ENCODE measurements at regions not wholly inside any gene's neighbourhood (a gene's known extent, or its start where the extent isn't known, plus 50 kb on each side); places are given as distances from the start of the nearest gene placed in this dataset.

DNA sequence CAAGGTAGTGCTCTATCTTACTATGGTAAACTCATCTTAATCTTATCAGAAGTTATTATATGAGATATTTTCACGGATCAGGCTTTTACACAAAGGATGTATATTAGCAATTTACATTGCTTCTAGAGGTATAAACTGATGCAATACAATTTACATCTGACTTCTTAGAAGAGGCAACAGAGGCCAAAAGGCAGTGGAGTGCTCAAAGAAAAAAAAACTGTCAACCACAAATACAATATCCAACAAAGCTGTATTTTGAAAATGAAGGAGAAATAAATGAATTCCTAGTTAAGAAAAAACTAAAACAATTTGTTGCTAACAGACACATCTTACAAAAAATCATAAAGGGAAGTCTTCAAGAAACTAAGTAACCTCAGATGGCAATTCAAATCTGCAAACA lies 1031.5 kb upstream of the CNTNAP5 start:
- in situ Hi-C loops (cut with HindIII; ENCODE audit: low pct_unique_long_range_greater_than_20kb, low sequenced_read_pairs), result no loop called here
- no peak for DNase-seq (ENCODE audit: low read depth in 1 of 2, low spot score in 1 of 2)
- no peak for TF ChIP-seq JUND (IDR thresholded peaks at IDR 0.05; ENCODE audit: low read depth)

DNA sequence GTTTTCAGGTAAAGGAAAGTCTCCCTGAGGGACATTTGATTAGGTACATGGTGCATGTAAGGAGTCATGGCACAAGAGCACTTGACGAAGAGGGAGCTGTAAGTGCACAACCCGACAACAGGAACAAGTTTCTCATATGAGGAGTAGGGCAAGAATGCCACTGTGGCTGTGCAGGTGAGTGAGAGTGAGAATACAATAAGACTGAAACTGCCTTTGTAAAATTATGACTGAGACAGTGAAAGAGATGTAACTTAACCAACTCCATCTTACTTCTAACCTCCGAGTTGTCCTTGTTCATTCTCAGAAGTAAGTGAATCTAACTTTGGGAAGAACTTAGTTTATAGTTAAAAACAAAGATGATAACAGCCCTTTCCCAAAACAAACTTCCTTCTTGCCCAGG lies 1025.8 kb upstream of the CNTNAP5 start:
- DNase-seq (ENCODE audit: low read depth in 1 of 2, low spot score in 1 of 2), result no peak
- in situ Hi-C loops (cut with HindIII; ENCODE audit: low pct_unique_long_range_greater_than_20kb, low sequenced_read_pairs), result no loop called here
- TF ChIP-seq JUND (IDR thresholded peaks at IDR 0.05; ENCODE audit: low read depth), result no peak

DNA sequence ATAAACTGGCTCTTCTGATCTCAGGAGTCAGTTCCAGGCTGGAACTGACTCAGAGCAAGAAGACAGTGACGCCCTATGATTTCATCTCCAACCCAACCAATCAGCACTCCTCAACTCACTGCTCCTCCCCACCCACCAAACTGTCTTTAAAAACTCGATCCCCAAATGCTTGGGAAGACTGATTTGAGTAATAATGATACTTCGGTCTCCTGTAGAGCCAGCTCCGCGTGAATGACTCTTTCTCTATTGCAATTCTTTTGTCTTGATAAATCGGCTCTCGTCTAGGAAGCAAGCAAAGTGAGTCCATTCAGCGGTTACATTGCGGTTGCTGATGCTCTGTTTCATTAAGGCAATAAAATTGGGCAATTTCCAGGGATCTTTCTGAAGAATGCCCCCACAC lies 1025.3 kb upstream of the CNTNAP5 start:
- no peak for TF ChIP-seq JUND (IDR thresholded peaks at IDR 0.05; ENCODE audit: low read depth)
- in situ Hi-C loops (cut with HindIII; ENCODE audit: low pct_unique_long_range_greater_than_20kb, low sequenced_read_pairs), result no loop called here
- no peak for DNase-seq (ENCODE audit: low read depth in 1 of 2, low spot score in 1 of 2)

- no peak for TF ChIP-seq JUND (IDR thresholded peaks at IDR 0.05; ENCODE audit: low read depth)
- no peak for DNase-seq (ENCODE audit: low read depth in 1 of 2, low spot score in 1 of 2)
- in situ Hi-C loops (cut with HindIII; ENCODE audit: low pct_unique_long_range_greater_than_20kb, low sequenced_read_pairs), result no loop called here
Measured at GRCh38 chr2:123002660-123003248, 1022.3 kb upstream of the CNTNAP5 start.

DNA sequence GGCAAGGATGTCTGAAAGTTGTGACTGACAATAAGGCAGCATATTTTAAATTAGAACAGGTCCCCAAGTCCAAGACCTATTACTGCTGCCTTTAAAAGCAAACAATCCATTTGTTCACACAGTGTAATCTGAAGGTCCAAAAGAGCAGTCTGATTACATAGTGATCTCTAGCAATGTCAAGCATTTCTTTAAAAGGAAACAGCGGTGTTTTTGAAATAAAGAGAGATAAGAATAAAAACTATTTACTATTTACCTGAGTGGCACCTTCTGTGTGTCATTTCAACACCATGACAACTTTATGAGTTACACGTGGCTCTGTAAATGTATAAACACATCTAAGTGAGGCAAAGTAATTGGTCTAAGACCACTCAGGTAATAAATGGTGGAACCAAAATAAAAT lies 1009.9 kb upstream of the CNTNAP5 start:
- no peak for DNase-seq (ENCODE audit: low read depth in 1 of 2, low spot score in 1 of 2)
- in situ Hi-C loops (cut with HindIII; ENCODE audit: low pct_unique_long_range_greater_than_20kb, low sequenced_read_pairs), result no loop called here
- TF ChIP-seq JUND (IDR thresholded peaks at IDR 0.05; ENCODE audit: low read depth), result no peak

DNA sequence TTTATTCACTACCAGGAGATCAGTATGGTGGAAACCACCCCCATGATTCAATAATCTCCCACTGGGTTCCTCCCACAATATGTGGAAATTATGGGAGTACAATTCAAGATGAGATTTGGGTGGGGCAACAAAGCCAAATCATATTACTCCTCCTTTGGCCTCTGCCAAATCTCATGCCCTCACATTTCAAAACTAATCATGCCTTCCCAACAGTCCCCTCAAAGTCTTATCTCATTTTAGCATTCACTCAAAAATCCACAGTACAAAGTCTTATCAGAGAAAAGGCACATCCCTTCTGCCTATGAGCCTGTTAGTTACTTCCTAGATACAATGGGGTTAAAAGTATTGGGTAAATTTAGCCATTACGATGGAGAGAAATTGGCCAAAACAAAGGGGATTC lies 989.5 kb upstream of the CNTNAP5 start:
- in situ Hi-C loops (cut with HindIII; ENCODE audit: low pct_unique_long_range_greater_than_20kb, low sequenced_read_pairs), result no loop called here
- TF ChIP-seq JUND (IDR thresholded peaks at IDR 0.05; ENCODE audit: low read depth), result no peak
- no peak for DNase-seq (ENCODE audit: low read depth in 1 of 2, low spot score in 1 of 2)

GRCh38 chr2:123036300-123036699 lies 988.8 kb upstream of the CNTNAP5 start:
- no peak for TF ChIP-seq JUND (IDR thresholded peaks at IDR 0.05; ENCODE audit: low read depth)
- in situ Hi-C loops (cut with HindIII; ENCODE audit: low pct_unique_long_range_greater_than_20kb, low sequenced_read_pairs), result no loop called here
- no peak for DNase-seq (ENCODE audit: low read depth in 1 of 2, low spot score in 1 of 2)

- in situ Hi-C loops (cut with HindIII; ENCODE audit: low pct_unique_long_range_greater_than_20kb, low sequenced_read_pairs), result no loop called here
- no peak for DNase-seq (ENCODE audit: low read depth in 1 of 2, low spot score in 1 of 2)
- no peak for TF ChIP-seq JUND (IDR thresholded peaks at IDR 0.05; ENCODE audit: low read depth)
Measured at GRCh38 chr2:123040506-123040905, 984.6 kb upstream of the CNTNAP5 start.

- no peak for TF ChIP-seq JUND (IDR thresholded peaks at IDR 0.05; ENCODE audit: low read depth)
- DNase-seq (ENCODE audit: low read depth in 1 of 2, low spot score in 1 of 2), result no peak
- in situ Hi-C loops (cut with HindIII; ENCODE audit: low pct_unique_long_range_greater_than_20kb, low sequenced_read_pairs), result no loop called here
Measured at GRCh38 chr2:123043458-123043857, 981.6 kb upstream of the CNTNAP5 start.

DNA sequence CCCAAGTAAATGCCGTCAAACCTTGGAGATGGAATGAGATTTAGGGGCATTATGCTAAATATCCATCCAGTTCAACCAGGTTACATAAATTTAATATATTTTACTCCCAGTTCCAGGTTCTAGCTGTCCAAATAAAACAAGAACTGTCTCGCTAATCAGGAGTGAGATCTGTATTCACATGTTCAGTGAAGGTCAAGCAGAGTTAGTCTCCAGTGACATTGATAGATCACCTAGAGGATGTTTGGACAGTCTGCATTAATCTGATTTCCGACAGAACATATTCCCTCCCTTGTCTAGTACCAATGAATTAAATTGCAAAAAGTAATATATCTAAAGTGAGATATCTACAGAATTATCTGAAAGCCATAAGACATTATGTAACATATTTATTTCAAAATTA lies 979.4 kb upstream of the CNTNAP5 start:
- no peak for TF ChIP-seq JUND (IDR thresholded peaks at IDR 0.05; ENCODE audit: low read depth)
- DNase-seq (ENCODE audit: low read depth in 1 of 2, low spot score in 1 of 2), result peak in 1 of 2 experiments; percentile 54
- in situ Hi-C loops (cut with HindIII; ENCODE audit: low pct_unique_long_range_greater_than_20kb, low sequenced_read_pairs), result no loop called here

GRCh38 chr2:123047186-123047585 lies 977.9 kb upstream of the CNTNAP5 start:
- in situ Hi-C loops (cut with HindIII; ENCODE audit: low pct_unique_long_range_greater_than_20kb, low sequenced_read_pairs), result no loop called here
- TF ChIP-seq JUND (IDR thresholded peaks at IDR 0.05; ENCODE audit: low read depth), result peak; percentile 70; the same call in 1 of the 2 replicates

DNA sequence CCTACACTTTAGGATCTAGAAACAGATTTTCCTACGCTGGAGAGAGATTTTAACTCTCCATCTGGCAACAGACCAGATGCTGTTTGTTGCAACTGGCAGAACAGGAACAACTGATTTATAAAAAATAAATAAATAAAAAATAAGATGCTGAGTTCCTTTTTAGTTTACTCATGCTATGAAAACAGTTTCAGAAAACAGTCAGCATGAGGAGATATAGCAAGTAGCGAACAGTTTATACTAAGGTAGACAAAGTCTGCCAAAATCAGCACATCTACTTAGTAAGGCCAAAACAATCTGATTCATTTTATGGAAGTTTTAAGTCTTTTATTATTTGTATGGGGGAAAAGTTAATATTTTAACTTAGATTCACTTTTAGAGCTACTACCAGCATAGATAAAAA lies 974.0 kb upstream of the CNTNAP5 start:
- DNase-seq (ENCODE audit: low read depth in 1 of 2, low spot score in 1 of 2), result peak in 1 of 2 experiments; percentile 78
- in situ Hi-C loops (cut with HindIII; ENCODE audit: low pct_unique_long_range_greater_than_20kb, low sequenced_read_pairs), result no loop called here

More at GRCh38 chr2:123047186-123047585, 977.9 kb upstream of the CNTNAP5 start:
- DNase-seq (ENCODE audit: low read depth in 1 of 2, low spot score in 1 of 2), result peak in 1 of 2 experiments; percentile 68

DNA sequence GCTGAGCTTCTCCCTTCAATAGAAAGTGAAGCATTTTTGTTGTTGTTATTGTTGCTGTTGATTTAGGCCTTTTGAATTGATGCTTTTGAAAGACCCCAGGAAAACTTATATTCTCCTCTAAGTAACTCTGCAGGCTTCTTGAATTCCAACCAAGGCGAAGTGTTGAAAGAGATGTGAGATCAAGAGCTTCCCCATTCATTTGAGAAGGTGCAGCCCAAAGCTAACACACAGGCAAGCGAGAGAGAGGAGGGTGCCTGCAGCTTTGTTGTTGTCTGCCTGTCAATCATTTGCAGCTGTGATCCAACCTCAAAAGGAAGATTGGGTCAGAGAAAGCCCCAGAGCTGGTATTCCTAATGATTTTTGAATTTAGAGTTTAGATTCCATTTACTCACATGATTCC lies 963.6 kb upstream of the CNTNAP5 start:
- DNase-seq (ENCODE audit: low read depth in 1 of 2, low spot score in 1 of 2), result no peak
- in situ Hi-C loops (cut with HindIII; ENCODE audit: low pct_unique_long_range_greater_than_20kb, low sequenced_read_pairs), result no loop called here
- no peak for TF ChIP-seq JUND (IDR thresholded peaks at IDR 0.05; ENCODE audit: low read depth)

More for the DNA sequence above, 974.0 kb upstream of the CNTNAP5 start:
- 0 out of 2 replicates have a peak, but pooled peaks have one; percentile 21 for TF ChIP-seq JUND (IDR thresholded peaks at IDR 0.05; ENCODE audit: low read depth)

GRCh38 chr2:123073371-123073770 lies 951.7 kb upstream of the CNTNAP5 start:
- TF ChIP-seq JUND (IDR thresholded peaks at IDR 0.05; ENCODE audit: low read depth), result no peak
- in situ Hi-C loops (cut with HindIII; ENCODE audit: low pct_unique_long_range_greater_than_20kb, low sequenced_read_pairs), result no loop called here
- DNase-seq (ENCODE audit: low read depth in 1 of 2, low spot score in 1 of 2), result no peak

All from T47D (cell line).